ENCODE measurements at regions not wholly inside any gene's neighbourhood (a gene's known extent, or its start where the extent isn't known, plus 50 kb on each side); places are given as distances from the start of the nearest gene placed in this dataset.

- no peaks in the 10 kb centered on the region for H3K36me3 Mint-ChIP-seq
- H3K27ac Mint-ChIP-seq = no peak overlapping the region
These were observed 242.5 kb downstream of the ADGRG6 start for GRCh38 chr6:142544199-142544838.

GRCh38 chr6:142545147-142545546, 243.3 kb downstream of the ADGRG6 start:
- Mint-ChIP-seq H3K27ac (no peak overlapping the region), H3K4me3 (no peak overlapping the region), H3K9me3 (no peaks in the 10 kb centered on the region), H3K27me3 (peaks cover 26% of the 10 kb centered on the region), H3K36me3 (no peaks in the 10 kb centered on the region), H3K4me1 (no peaks in the 10 kb centered on the region)
- ATAC-seq = no peak

More at GRCh38 chr6:142544199-142544838, 242.5 kb downstream of the ADGRG6 start:
- peaks cover 22% of the 10 kb centered on the region for H3K27me3 Mint-ChIP-seq
- H3K9me3 Mint-ChIP-seq = no peaks in the 10 kb centered on the region
- no peak for ATAC-seq
- no peak overlapping the region for H3K4me3 Mint-ChIP-seq
- H3K4me1 Mint-ChIP-seq = no peaks in the 10 kb centered on the region

GRCh38 chr6:142548566-142548965, 246.8 kb downstream of the ADGRG6 start:
- Mint-ChIP-seq H3K27me3 (peaks cover 49% of the 10 kb centered on the region), H3K9me3 (no peaks in the 10 kb centered on the region), H3K4me1 (no peaks in the 10 kb centered on the region), H3K27ac (no peak overlapping the region), H3K36me3 (no peaks in the 10 kb centered on the region), H3K4me3 (no peak overlapping the region)
- no peak for ATAC-seq

- peaks cover 49% of the 10 kb centered on the region for H3K27me3 Mint-ChIP-seq
- no peaks in the 10 kb centered on the region for H3K9me3 Mint-ChIP-seq
- H3K4me3 Mint-ChIP-seq = no peak overlapping the region
- ATAC-seq = no peak
- H3K4me1 Mint-ChIP-seq = no peaks in the 10 kb centered on the region
- H3K27ac Mint-ChIP-seq = no peak overlapping the region
- H3K36me3 Mint-ChIP-seq = no peaks in the 10 kb centered on the region
These were observed 248.7 kb downstream of the ADGRG6 start for GRCh38 chr6:142550310-142551063.

- Mint-ChIP-seq H3K9me3 (no peaks in the 10 kb centered on the region), H3K36me3 (no peaks in the 10 kb centered on the region), H3K4me3 (no peak overlapping the region), H3K27me3 (peaks cover 49% of the 10 kb centered on the region), H3K27ac (no peak overlapping the region), H3K4me1 (no peaks in the 10 kb centered on the region)
- ATAC-seq = peak; percentile 47
These were observed 249.5 kb downstream of the ADGRG6 start for GRCh38 chr6:142551274-142551811.

GRCh38 chr6:142558786-142559185, 257.0 kb downstream of the ADGRG6 start:
- H3K27ac Mint-ChIP-seq = no peak overlapping the region
- no peak for ATAC-seq
- H3K4me1 Mint-ChIP-seq = no peaks in the 10 kb centered on the region
- no peaks in the 10 kb centered on the region for H3K27me3 Mint-ChIP-seq
- H3K36me3 Mint-ChIP-seq = no peaks in the 10 kb centered on the region
- H3K4me3 Mint-ChIP-seq = no peak overlapping the region
- peaks cover 3% of the 10 kb centered on the region for H3K9me3 Mint-ChIP-seq

- Mint-ChIP-seq H3K4me3 (no peak overlapping the region), H3K9me3 (peaks cover under 1% of the 10 kb centered on the region), H3K27me3 (no peaks in the 10 kb centered on the region), H3K4me1 (no peaks in the 10 kb centered on the region), H3K27ac (no peak overlapping the region), H3K36me3 (no peaks in the 10 kb centered on the region)
- no peak for ATAC-seq
These were observed 259.9 kb downstream of the ADGRG6 start for GRCh38 chr6:142561511-142562265.

DNA sequence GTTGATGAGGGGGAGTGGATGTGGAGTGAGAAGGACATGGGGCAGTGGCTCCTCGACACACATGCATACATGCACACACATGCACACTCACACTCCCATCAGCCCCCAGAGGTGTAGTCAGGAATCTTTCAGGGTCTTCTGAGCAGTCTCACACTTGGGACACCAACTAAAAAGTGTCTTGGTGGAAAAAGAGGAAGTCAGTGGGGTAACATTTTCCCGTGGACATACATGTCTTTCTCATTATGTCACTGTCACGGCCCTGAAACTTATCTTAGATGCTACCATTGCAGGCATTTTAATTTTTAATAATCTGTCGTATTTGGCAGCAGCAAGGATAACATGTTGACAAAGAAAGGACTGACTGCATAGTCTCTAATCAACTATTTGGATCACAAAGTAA, 261.1 kb downstream of the ADGRG6 start:
- Mint-ChIP-seq H3K27me3 (no peaks in the 10 kb centered on the region), H3K4me1 (no peaks in the 10 kb centered on the region), H3K27ac (no peak overlapping the region), H3K36me3 (no peaks in the 10 kb centered on the region), H3K9me3 (no peaks in the 10 kb centered on the region), H3K4me3 (no peak overlapping the region)
- no peak for ATAC-seq

DNA sequence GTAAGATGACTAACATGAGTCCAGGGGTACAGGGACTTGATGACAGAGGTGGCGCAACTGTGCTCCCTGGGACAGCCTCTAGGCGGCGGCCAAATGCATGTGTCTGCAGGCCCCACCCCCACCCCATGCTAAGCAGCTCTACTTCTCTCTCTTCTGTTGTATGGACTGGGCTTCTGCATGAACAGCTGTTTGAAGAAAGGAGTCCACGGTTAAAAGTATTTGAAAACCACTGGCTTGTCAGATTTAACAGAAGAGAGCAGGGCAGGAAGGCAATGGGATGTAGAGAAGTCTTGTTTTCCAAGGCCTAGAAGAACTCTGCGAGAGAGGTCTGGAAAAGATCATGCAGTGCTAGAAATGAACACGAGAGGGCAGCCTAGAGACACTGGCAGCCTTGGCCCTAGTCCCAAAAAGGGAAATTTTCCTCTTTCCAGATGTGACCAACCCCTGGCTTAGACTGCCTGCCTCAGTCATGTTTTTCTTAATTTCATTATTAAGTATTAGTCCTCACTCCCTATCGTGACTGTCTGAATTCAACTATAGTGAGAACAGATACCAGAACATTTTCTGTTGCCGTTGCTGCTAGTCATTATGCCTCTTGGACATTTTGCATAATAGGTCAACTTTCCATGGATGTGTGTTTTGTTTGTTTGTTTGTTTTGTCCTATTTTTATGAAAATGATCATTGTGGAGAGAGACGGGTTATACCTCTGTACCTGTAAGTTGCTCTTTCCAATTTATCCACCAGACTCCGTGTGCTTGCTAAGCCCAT, 265.0 kb downstream of the ADGRG6 start:
- no peak overlapping the region for H3K27ac Mint-ChIP-seq
- peaks cover 13% of the 10 kb centered on the region for H3K27me3 Mint-ChIP-seq
- no peaks in the 10 kb centered on the region for H3K9me3 Mint-ChIP-seq
- H3K4me1 Mint-ChIP-seq = peaks cover 5% of the 10 kb centered on the region
- H3K36me3 Mint-ChIP-seq = no peaks in the 10 kb centered on the region
- peak; percentile 56 for ATAC-seq
- H3K4me3 Mint-ChIP-seq = no peak overlapping the region

DNA sequence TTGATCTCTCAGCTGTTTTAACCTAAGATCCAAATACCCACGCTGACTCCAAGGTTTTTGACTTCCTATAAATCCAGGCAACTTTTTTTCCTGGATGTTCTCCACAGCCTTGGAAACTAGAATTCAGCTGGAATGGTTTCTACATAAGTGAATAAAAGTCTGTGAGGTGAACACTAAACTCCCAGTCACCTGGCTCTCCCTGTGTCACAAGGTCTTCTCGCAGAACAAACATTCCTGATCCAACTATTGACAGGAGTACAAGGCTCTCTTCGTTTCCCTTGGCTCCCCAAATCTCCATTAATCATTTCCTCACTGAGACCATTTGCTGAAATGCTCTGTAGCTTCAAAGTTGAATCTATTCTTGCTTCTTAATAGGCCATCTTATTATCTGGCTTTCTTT, 265.7 kb downstream of the ADGRG6 start:
- H3K36me3 Mint-ChIP-seq = no peaks in the 10 kb centered on the region
- H3K9me3 Mint-ChIP-seq = no peaks in the 10 kb centered on the region
- no peak overlapping the region for H3K4me3 Mint-ChIP-seq
- peaks cover 13% of the 10 kb centered on the region for H3K27me3 Mint-ChIP-seq
- H3K27ac Mint-ChIP-seq = no peak overlapping the region
- no peak for ATAC-seq
- peaks cover 5% of the 10 kb centered on the region for H3K4me1 Mint-ChIP-seq

GRCh38 chr6:142568857-142569597, 267.2 kb downstream of the ADGRG6 start:
- Mint-ChIP-seq H3K9me3 (peaks cover 8% of the 10 kb centered on the region), H3K4me3 (no peak overlapping the region), H3K4me1 (peaks cover 5% of the 10 kb centered on the region), H3K27ac (no peak overlapping the region), H3K36me3 (no peaks in the 10 kb centered on the region), H3K27me3 (peaks cover 13% of the 10 kb centered on the region)
- ATAC-seq = no peak

DNA sequence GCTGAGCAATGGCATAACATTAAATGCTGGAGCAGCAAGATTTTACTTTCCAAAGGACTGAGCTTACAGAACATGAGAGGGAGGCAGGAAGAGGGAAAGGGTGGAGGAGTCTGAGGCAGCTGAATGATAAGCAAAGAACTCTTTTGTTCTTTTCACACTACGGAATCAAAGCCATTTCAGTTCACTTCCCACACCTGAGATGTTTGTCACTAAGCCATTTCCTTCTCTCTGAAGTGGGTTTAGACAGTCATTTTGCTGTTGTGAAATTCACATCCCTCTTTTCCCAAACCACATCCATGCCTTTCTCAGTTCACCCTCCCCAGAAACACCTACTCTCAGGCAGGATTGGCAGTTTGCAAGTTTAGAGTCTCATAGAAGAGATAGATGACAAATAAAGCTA, 267.9 kb downstream of the ADGRG6 start:
- Mint-ChIP-seq H3K4me1 (peaks cover 5% of the 10 kb centered on the region), H3K9me3 (peaks cover 10% of the 10 kb centered on the region), H3K27ac (no peak overlapping the region), H3K4me3 (no peak overlapping the region), H3K27me3 (peaks cover 18% of the 10 kb centered on the region), H3K36me3 (no peaks in the 10 kb centered on the region)
- no peak for ATAC-seq

DNA sequence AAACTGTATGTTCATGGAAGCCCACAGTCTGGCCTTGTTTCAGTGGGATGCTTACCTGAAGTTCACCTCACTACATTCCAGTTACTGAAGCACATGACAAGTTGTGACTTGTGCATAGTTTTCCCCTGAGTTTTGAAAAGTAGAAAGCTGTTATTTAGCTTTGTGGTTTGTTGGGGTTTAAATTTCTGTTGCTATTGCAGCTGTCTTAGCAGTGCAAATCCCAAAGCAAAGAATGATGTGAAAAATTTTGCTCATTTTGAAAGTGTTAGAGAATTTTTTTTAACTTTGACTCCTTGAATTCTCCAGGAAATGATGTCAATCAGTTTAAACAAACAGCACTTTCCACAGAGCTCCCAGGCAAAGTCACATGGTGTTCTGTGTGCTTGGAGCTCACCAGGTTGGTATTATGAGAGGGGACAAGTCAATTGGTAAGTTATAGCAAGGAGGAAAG, 268.4 kb downstream of the ADGRG6 start:
- Mint-ChIP-seq H3K4me3 (no peak overlapping the region), H3K36me3 (no peaks in the 10 kb centered on the region), H3K4me1 (peaks cover 5% of the 10 kb centered on the region)

GRCh38 chr6:142592876-142593275, 291.1 kb downstream of the ADGRG6 start:
- peaks cover 7% of the 10 kb centered on the region for H3K9me3 Mint-ChIP-seq
- H3K27ac Mint-ChIP-seq = no peak overlapping the region
- no peak overlapping the region for H3K4me3 Mint-ChIP-seq
- peaks cover 23% of the 10 kb centered on the region for H3K27me3 Mint-ChIP-seq
- H3K36me3 Mint-ChIP-seq = no peaks in the 10 kb centered on the region
- no peak for ATAC-seq
- no peaks in the 10 kb centered on the region for H3K4me1 Mint-ChIP-seq

More for the DNA sequence above, 268.4 kb downstream of the ADGRG6 start:
- no peak for ATAC-seq
- Mint-ChIP-seq H3K27ac (no peak overlapping the region), H3K9me3 (peaks cover 11% of the 10 kb centered on the region), H3K27me3 (peaks cover 24% of the 10 kb centered on the region)
